AG09309 (cell line): ENCODE measurements at regions not wholly inside any gene's neighbourhood (a gene's known extent, or its start where the extent isn't known, plus 50 kb on each side); places are given as distances from the start of the nearest gene placed in this dataset.

ENCODE experiments used
- DNase-seq: peaks from one replicate; pipeline ENCODE4 v3.0.0-alpha.2; 2010; ENCODE audit warnings: low read depth
- H3K4me3 ChIP-seq: 2 replicates; pipeline ENCODE4 v1.5.1; 2011; ENCODE audit warnings: mild to moderate bottlenecking, low read depth, low read length, moderate library complexity; ENCODE audit not compliant: control insufficient read depth
- TF ChIP-seq, protein P1 (sequence below): IDR thresholded peaks from 2 replicates; pipeline ENCODE4 v1.5.1; 2011; ENCODE audit warnings: mild to moderate bottlenecking, low read depth, low read length, inconsistent platforms; ENCODE audit not compliant: insufficient read depth, control insufficient read depth; ENCODE audit errors: missing control alignments

DNA sequence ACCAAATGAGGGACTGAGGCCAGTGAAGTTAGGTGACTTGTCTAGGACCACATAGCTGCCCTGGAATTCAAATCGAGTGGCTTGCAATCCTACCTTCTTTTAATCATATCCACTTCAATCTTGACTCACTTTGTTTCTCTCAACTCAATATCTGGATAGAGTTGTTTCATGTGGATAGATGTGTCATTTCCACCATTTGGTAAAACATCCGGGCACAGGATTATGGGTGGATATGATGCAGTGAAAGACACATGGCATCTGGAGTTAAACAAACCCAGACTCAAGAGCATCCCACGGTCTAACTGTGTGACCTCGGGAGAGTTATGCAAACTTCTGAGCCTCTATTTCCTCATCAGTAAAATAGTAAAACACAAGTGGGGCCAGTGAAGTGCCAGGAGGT is 103.6 kb upstream of the CNKSR3 start:
- H3K4me3 ChIP-seq, result no peak overlapping the region
- TF ChIP-seq, protein P1, sequence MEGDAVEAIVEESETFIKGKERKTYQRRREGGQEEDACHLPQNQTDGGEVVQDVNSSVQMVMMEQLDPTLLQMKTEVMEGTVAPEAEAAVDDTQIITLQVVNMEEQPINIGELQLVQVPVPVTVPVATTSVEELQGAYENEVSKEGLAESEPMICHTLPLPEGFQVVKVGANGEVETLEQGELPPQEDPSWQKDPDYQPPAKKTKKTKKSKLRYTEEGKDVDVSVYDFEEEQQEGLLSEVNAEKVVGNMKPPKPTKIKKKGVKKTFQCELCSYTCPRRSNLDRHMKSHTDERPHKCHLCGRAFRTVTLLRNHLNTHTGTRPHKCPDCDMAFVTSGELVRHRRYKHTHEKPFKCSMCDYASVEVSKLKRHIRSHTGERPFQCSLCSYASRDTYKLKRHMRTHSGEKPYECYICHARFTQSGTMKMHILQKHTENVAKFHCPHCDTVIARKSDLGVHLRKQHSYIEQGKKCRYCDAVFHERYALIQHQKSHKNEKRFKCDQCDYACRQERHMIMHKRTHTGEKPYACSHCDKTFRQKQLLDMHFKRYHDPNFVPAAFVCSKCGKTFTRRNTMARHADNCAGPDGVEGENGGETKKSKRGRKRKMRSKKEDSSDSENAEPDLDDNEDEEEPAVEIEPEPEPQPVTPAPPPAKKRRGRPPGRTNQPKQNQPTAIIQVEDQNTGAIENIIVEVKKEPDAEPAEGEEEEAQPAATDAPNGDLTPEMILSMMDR, result no peak
- no peak for DNase-seq

DNA sequence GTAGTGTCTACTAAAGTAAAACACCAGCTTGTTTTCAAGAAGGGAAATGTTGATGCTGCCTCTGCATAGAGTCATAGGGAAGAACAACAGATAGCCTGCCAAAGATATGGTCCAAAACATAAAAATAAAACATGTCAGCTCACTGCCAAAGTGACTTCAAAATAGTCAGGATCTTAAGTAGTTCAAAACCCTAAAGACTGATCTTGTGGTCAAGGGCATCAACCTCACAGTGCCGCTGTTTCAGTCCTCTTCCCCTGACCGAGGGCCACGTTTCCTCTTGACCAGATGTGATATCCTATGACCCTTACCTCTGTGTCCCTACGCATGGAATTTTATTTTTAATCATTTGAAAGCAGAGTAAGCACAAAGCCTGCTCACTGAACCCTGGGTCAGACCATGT is 104.2 kb upstream of the CNKSR3 start:
- TF ChIP-seq, protein P1, result no peak
- H3K4me3 ChIP-seq, result no peak overlapping the region
- no peak for DNase-seq

DNA sequence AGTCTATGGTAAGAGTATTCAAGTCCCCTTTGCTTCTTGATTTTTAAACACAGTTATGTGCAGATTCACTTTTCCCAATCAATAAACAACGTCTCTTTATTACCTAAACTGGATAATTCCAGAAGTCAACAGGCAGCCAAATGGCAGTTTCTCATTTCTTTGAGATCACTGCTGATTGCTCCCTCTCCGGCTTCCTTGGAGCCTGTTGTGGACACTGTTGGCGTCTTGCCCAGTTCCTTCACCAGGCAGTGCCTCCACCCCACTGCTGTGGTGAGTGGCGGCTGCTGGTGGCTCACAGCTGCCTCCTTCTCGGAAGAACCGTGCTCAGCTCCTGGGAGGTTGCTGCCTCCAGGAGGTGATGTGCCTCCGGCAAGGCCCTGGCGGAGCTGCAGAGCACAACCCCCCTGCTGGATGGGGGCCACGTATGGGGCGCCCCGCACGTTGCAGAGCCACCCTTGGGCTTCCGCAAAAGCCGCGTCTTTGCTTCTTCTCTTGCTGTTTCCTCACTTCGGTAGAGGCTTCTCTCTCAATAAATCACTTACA is 105.1 kb upstream of the CNKSR3 start:
- DNase-seq, result no peak
- TF ChIP-seq, protein P1, result no peak
- H3K4me3 ChIP-seq, result no peak overlapping the region

DNA sequence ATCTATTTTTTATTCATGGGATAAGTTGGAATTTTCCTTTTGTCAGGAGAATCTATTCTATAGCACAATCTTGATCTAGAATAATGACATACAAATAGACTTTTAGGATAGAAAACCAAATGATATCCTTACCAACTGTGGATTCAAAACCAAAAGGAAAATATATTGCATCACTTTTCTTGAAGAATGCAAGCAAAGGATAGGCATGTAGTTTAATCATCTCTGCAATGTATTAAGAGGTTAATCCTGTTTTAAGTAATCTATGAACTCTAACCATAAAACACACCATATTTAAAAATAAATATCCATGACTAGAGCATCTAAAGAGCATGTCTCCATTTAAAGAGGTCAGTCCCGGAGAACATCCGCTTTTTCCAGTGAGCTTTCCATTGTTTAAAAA is 106.7 kb upstream of the CNKSR3 start:
- no peak overlapping the region for H3K4me3 ChIP-seq
- no peak for DNase-seq
- TF ChIP-seq, protein P1, result no peak

DNA sequence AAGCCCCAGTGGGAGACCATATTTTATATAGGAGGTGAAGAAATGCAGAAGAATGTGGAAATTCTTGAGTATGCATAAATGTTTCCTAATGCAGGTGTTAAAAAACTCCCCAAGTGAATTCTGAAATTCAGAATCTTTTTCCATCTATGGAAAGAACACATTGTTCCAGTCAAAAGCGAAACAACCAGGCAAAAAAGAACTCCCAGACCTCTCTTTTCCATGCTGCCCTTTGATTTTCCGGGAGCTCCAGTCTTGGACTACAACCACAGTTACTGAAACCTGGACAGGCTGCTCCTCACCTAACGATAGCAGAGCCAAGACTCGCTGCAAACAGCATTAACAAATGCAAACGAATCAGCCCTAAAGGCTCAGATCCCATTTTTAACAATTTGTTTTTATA is 108.7 kb upstream of the CNKSR3 start:
- no peak overlapping the region for H3K4me3 ChIP-seq
- TF ChIP-seq, protein P1, result no peak
- no peak for DNase-seq

DNA sequence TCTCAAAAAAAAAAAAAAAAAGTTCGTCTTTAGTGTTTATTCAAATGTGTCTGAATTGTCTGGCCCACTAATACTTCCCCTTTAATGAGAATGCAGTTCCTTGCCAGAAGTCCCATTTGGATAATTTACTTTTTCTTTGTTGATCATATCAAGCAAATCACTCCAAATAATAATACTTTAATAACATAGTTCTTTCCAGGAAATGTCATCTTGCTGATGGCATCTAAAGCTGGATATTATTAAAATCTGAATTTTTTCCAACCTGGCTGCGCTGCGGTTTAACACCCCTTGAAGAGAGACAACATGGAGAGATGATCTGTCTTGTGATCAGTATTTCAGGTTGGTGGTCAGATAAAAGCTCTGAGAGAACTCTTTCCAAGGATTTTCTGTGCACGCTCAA is 111.2 kb upstream of the CNKSR3 start:
- H3K4me3 ChIP-seq, result no peak overlapping the region
- DNase-seq, result no peak
- TF ChIP-seq, protein P1, result no peak
